Endodermal cell (in vitro differentiated cells): ENCODE measurements at regions not wholly inside any gene's neighbourhood (a gene's known extent, or its start where the extent isn't known, plus 50 kb on each side); places are given as distances from the start of the nearest gene placed in this dataset.

Experiments
- DNase-seq: peaks from one replicate; pipeline ENCODE4 v3.0.0-alpha.2; 2017
- H3K27ac ChIP-seq: 2 replicates; pipeline ENCODE4 v1.5.1; 2013; ENCODE audit warnings: mild to moderate bottlenecking, low read depth, low read length, moderate library complexity
- H3K27me3 ChIP-seq: 2 replicates; pipeline ENCODE4 v1.6.1; 2013; ENCODE audit warnings: mild to moderate bottlenecking, low read length, moderate library complexity; ENCODE audit not compliant: insufficient read depth, control insufficient read depth, poor library complexity, severe bottlenecking
- H3K36me3 ChIP-seq: 2 replicates; pipeline ENCODE4 v1.7.0; 2013; ENCODE audit warnings: mild to moderate bottlenecking, low read length, moderate library complexity; ENCODE audit not compliant: control insufficient read depth, insufficient read depth
- H3K4me1 ChIP-seq: one replicate; pipeline ENCODE4 v1.7.0; 2013; ENCODE audit warnings: low read length; ENCODE audit not compliant: control insufficient read depth, insufficient read depth
- H3K4me3 ChIP-seq: 2 replicates; pipeline ENCODE4 v1.5.1; 2013; ENCODE audit warnings: mild to moderate bottlenecking, low read length, moderate library complexity
- H3K9ac ChIP-seq: 2 replicates; pipeline ENCODE4 v1.6.1; 2013; ENCODE audit warnings: mild to moderate bottlenecking, low read length, moderate library complexity; ENCODE audit not compliant: poor library complexity, severe bottlenecking; ENCODE audit errors: extremely low read depth
- H3K9me3 ChIP-seq: 2 replicates; pipeline ENCODE4 v1.6.1; 2013; ENCODE audit warnings: mild to moderate bottlenecking, low read length, moderate library complexity; ENCODE audit not compliant: control insufficient read depth
- H3K27ac Mint-ChIP-seq: 2 replicates; pipeline ENCODE4 v1.8.0; 2020; ENCODE audit warnings: mixed read lengths
- H3K27me3 Mint-ChIP-seq: 2 replicates; pipeline ENCODE4 v1.8.0; 2021; ENCODE audit warnings: mild to moderate bottlenecking, mixed read lengths; ENCODE audit not compliant: insufficient read depth
- H3K36me3 Mint-ChIP-seq: 2 replicates; pipeline ENCODE4 v1.8.0; 2020; ENCODE audit warnings: low read depth, mixed read lengths
- H3K4me1 Mint-ChIP-seq: 2 replicates; pipeline ENCODE4 v1.8.0; 2020; ENCODE audit warnings: mixed read lengths
- H3K4me3 Mint-ChIP-seq: 2 replicates; pipeline ENCODE4 v1.8.0; 2020; ENCODE audit warnings: mild to moderate bottlenecking, moderate library complexity, mixed read lengths
- H3K9me3 Mint-ChIP-seq: 2 replicates; pipeline ENCODE4 v1.8.0; 2020; ENCODE audit warnings: mild to moderate bottlenecking, mixed read lengths
- WGBS, 2 experiments: methylation state at CpG; one replicate each; pipeline versions ENCODE4 v1.1.5 to v1.1.7; 2013; ENCODE audit warnings: missing lambda C conversion rate in 2 of 2, mixed read lengths in 1 of 2; ENCODE audit not compliant: insufficient coverage in 1 of 2, insufficient read length in 1 of 2; 5-methylcytosine and 5-hydroxymethylcytosine counted together
- TF ChIP-seq, protein P1 (sequence below): fragments of 200-600 bp; sonication (generic); conservative IDR thresholded peaks from 2 replicates; pipeline ENCODE4 v1.5.0; 2021; ENCODE audit warnings: antibody characterized with exemption, mild to moderate bottlenecking

DNA sequence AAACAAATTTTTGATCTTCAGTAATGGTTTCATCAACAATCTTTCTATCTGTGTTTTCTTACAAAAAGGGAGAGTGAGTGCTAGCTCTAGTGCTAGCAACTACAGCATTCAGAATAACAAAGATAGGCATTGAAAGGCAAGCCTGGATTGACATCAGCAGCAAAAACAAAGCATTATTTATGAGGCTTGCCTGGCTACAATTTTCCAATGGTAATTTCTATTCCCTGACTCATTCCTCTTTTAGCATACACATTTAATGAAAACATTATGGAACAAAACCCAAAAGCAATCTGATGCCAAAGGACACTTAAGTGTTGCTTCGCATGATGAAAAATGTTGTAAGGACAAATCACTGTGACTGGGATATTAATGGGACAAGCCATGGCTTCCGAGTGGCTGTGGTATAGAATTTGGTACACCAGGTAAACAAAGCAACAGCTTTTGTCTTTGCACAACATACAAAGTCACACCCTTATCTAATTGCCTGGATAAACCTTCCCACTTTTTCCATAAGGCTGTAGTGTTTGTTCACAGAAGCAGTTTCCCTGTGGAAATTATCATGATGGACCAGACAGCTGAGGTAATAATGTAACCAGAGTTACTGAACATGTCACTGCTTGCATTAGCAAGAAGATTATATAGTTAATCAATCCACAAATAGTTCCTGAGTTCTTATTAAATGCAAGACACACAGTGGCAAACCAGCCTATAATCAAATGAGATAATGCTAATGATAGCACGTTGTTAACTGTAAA is 179.8 kb upstream of the EDIL3 start:
- H3K27ac Mint-ChIP-seq = peak overlapping the region; percentile 32
- 68 to 80% methylated on average over 3 of the region's 3 CpGs for WGBS, 2 experiments

DNA sequence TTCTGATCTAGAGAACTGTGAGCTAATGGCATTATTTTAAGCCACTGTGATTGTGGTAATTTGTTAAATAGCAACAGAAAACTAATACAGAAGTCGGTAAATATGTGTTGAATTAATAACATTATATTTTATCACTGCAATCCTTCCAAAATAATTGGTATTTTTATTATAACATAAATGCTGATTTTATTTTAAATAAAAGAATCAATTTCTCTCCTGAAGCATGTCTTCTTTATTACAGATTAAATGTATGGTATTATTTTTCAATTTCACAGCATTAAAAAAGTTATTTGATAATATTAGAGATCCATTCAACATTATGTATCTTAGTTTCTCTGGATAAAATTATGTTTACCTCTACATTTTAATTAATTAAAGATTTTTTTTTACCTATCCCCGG is 165.5 kb upstream of the EDIL3 start:
- Histone ChIP-seq H3K9me3 (no peaks in the 10 kb centered on the region), H3K36me3 (no peaks in the 10 kb centered on the region), H3K9ac (no peak overlapping the region), H3K4me1 (no peaks in the 10 kb centered on the region), H3K27ac (no peak overlapping the region), H3K27me3 (no peaks in the 10 kb centered on the region), H3K4me3 (peak overlapping the region; percentile 47)
- Mint-ChIP-seq H3K36me3 (no peaks in the 10 kb centered on the region), H3K9me3 (peaks cover 6% of the 10 kb centered on the region), H3K27me3 (no peaks in the 10 kb centered on the region), H3K4me3 (no peak overlapping the region), H3K27ac (no peak overlapping the region), H3K4me1 (peaks cover 3% of the 10 kb centered on the region)
- DNase-seq = no peak
- WGBS, 2 experiments = 100% methylated on average over 1 of the region's 2 CpGs; no CpG with 5 or more reads in 1 of the 2 experiments
- TF ChIP-seq, protein P1, sequence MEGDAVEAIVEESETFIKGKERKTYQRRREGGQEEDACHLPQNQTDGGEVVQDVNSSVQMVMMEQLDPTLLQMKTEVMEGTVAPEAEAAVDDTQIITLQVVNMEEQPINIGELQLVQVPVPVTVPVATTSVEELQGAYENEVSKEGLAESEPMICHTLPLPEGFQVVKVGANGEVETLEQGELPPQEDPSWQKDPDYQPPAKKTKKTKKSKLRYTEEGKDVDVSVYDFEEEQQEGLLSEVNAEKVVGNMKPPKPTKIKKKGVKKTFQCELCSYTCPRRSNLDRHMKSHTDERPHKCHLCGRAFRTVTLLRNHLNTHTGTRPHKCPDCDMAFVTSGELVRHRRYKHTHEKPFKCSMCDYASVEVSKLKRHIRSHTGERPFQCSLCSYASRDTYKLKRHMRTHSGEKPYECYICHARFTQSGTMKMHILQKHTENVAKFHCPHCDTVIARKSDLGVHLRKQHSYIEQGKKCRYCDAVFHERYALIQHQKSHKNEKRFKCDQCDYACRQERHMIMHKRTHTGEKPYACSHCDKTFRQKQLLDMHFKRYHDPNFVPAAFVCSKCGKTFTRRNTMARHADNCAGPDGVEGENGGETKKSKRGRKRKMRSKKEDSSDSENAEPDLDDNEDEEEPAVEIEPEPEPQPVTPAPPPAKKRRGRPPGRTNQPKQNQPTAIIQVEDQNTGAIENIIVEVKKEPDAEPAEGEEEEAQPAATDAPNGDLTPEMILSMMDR = no peak

More for the DNA sequence above, 179.8 kb upstream of the EDIL3 start:
- TF ChIP-seq, protein P1 = no peak
- Mint-ChIP-seq H3K9me3 (no peaks in the 10 kb centered on the region), H3K27me3 (no peaks in the 10 kb centered on the region), H3K36me3 (no peaks in the 10 kb centered on the region), H3K4me1 (peaks cover 31% of the 10 kb centered on the region), H3K4me3 (no peak overlapping the region)
- H3K4me1 ChIP-seq = peaks cover 20% of the 10 kb centered on the region
- no peak for DNase-seq
- no peaks in the 10 kb centered on the region for H3K27me3 ChIP-seq
- H3K27ac ChIP-seq = no peak overlapping the region
- H3K36me3 ChIP-seq = no peaks in the 10 kb centered on the region
- H3K9ac ChIP-seq = no peak overlapping the region
- H3K9me3 ChIP-seq = no peaks in the 10 kb centered on the region
- no peak overlapping the region for H3K4me3 ChIP-seq

GRCh38 chr5:84549054-84549453 is 164.4 kb upstream of the EDIL3 start:
- Histone ChIP-seq H3K27ac (no peak overlapping the region), H3K27me3 (no peaks in the 10 kb centered on the region), H3K36me3 (no peaks in the 10 kb centered on the region), H3K9ac (no peak overlapping the region), H3K9me3 (no peaks in the 10 kb centered on the region), H3K4me3 (no peak overlapping the region), H3K4me1 (no peaks in the 10 kb centered on the region)
- no peak overlapping the region for H3K4me3 Mint-ChIP-seq
- H3K36me3 Mint-ChIP-seq = no peaks in the 10 kb centered on the region
- H3K9me3 Mint-ChIP-seq = peaks cover 3% of the 10 kb centered on the region
- DNase-seq = no peak
- no peaks in the 10 kb centered on the region for H3K27me3 Mint-ChIP-seq
- WGBS, 2 experiments = 75 to 90% methylated on average over 1 of the region's 1 CpG
- TF ChIP-seq, protein P1 = no peak
- peaks cover 3% of the 10 kb centered on the region for H3K4me1 Mint-ChIP-seq
- H3K27ac Mint-ChIP-seq = no peak overlapping the region
